ENCODE measurements at regions not wholly inside any gene's neighbourhood (a gene's known extent, or its start where the extent isn't known, plus 50 kb on each side); places are given as distances from the start of the nearest gene placed in this dataset.

GRCh38 chr3:168489301-168489700 is 393.6 kb upstream of the GOLIM4 start:
- TF ChIP-seq EZH2 (IDR thresholded peaks at IDR 0.05) (no peak), POLR2AphosphoS5 (IDR thresholded peaks at IDR 0.05; ENCODE audit: borderline replicate concordance, low read depth, low read length) (no peak), FOXP2 (optimal IDR thresholded peaks at IDR 0.05; ENCODE audit: control extremely low read depth, extremely low read length, insufficient read depth) (no peak)
